Activated T-cell treated with anti-CD3 and anti-CD28 coated beads, Interleukin-2, amount 50 U/mL, for 4 hours (primary cell): ENCODE measurements at regions not wholly inside any gene's neighbourhood (a gene's known extent, or its start where the extent isn't known, plus 50 kb on each side); places are given as distances from the start of the nearest gene placed in this dataset.
"Not testable (repeated sequence)": the region's sequence is repeated elsewhere in the genome, so short reads cannot be mapped to it uniquely, and the experiment has no call there.

Experiments used
- ATAC-seq, 2 donors: fragments of 200-7000 bp; cut with Tn5 transposase; one replicate each; pipeline ENCODE4 v1.10.0; 2021
- DNase-seq: peaks from one replicate; pipeline ENCODE4 v3.0.0-alpha.2; 2020
- H3K27me3 Mint-ChIP-seq: one replicate; pipeline ENCODE4 v1.8.0; 2021; ENCODE audit warnings: low read depth, mixed read lengths
- H3K36me3 Mint-ChIP-seq: one replicate; pipeline ENCODE4 v1.8.0; 2022; ENCODE audit warnings: mixed read lengths; ENCODE audit not compliant: insufficient read depth
- H3K4me1 Mint-ChIP-seq: one replicate; pipeline ENCODE4 v1.8.0; 2021; ENCODE audit warnings: low read depth, mixed read lengths
- H3K4me3 Mint-ChIP-seq: one replicate; pipeline ENCODE4 v1.8.0; 2021; ENCODE audit warnings: mild to moderate bottlenecking, moderate library complexity, mixed read lengths
- H3K9me3 Mint-ChIP-seq: one replicate; pipeline ENCODE4 v1.8.0; 2021; ENCODE audit warnings: mixed read lengths

- H3K36me3 Mint-ChIP-seq = no peaks in the 10 kb centered on the region
- ATAC-seq (no peak), DNase-seq (no peak)
- no peaks in the 10 kb centered on the region for H3K9me3 Mint-ChIP-seq
- H3K4me1 Mint-ChIP-seq = no peaks in the 10 kb centered on the region
- no peak overlapping the region for H3K4me3 Mint-ChIP-seq
- H3K27me3 Mint-ChIP-seq = peaks cover 16% of the 10 kb centered on the region
Measured at GRCh38 chr2:130261970-130262760, 63.9 kb upstream of the TUBA3E start.

GRCh38 chr2:130261099-130261498, 62.9 kb upstream of the TUBA3E start:
- ATAC-seq (no peak), DNase-seq (no peak)
- Mint-ChIP-seq H3K9me3 (no peaks in the 10 kb centered on the region), H3K4me3 (no peak overlapping the region), H3K4me1 (no peaks in the 10 kb centered on the region), H3K27me3 (peaks cover 16% of the 10 kb centered on the region), H3K36me3 (no peaks in the 10 kb centered on the region)

GRCh38 chr2:130259594-130259993, 61.4 kb upstream of the TUBA3E start:
- Mint-ChIP-seq H3K4me1 (no peaks in the 10 kb centered on the region), H3K9me3 (no peaks in the 10 kb centered on the region), H3K36me3 (no peaks in the 10 kb centered on the region), H3K4me3 (no peak overlapping the region), H3K27me3 (peaks cover 23% of the 10 kb centered on the region)
- ATAC-seq = no peak
- DNase-seq = no peak

- H3K9me3 Mint-ChIP-seq = no peaks in the 10 kb centered on the region
- no peak for DNase-seq
- no peaks in the 10 kb centered on the region for H3K36me3 Mint-ChIP-seq
- ATAC-seq = no peak
- peaks cover 30% of the 10 kb centered on the region for H3K27me3 Mint-ChIP-seq
- no peak overlapping the region for H3K4me3 Mint-ChIP-seq
- no peaks in the 10 kb centered on the region for H3K4me1 Mint-ChIP-seq
Measured at GRCh38 chr2:130258356-130258755, 60.1 kb upstream of the TUBA3E start.

- H3K27me3 Mint-ChIP-seq = peaks cover 57% of the 10 kb centered on the region
- H3K4me3 Mint-ChIP-seq = no peak overlapping the region
- no peak for DNase-seq
- no peaks in the 10 kb centered on the region for H3K4me1 Mint-ChIP-seq
- H3K36me3 Mint-ChIP-seq = no peaks in the 10 kb centered on the region
- H3K9me3 Mint-ChIP-seq = no peaks in the 10 kb centered on the region
- peak in 1 of 2 donors; percentile 51 for ATAC-seq
Measured at GRCh38 chr2:130252880-130253645, 54.8 kb upstream of the TUBA3E start.

GRCh38 chr2:130251873-130252620, 53.8 kb upstream of the TUBA3E start:
- Mint-ChIP-seq H3K27me3 (peaks cover 59% of the 10 kb centered on the region), H3K9me3 (no peaks in the 10 kb centered on the region), H3K36me3 (no peaks in the 10 kb centered on the region), H3K4me1 (no peaks in the 10 kb centered on the region), H3K4me3 (no peak overlapping the region)
- ATAC-seq (peak in 1 of 2 donors; percentile 14), DNase-seq (no peak)

- peaks cover 65% of the 10 kb centered on the region for H3K27me3 Mint-ChIP-seq
- no peak overlapping the region for H3K4me3 Mint-ChIP-seq
- DNase-seq (no peak), ATAC-seq (no peak)
- H3K36me3 Mint-ChIP-seq = no peaks in the 10 kb centered on the region
- no peaks in the 10 kb centered on the region for H3K4me1 Mint-ChIP-seq
- no peaks in the 10 kb centered on the region for H3K9me3 Mint-ChIP-seq
Measured at GRCh38 chr2:130251535-130251872, 53.3 kb upstream of the TUBA3E start.

- ATAC-seq, DNase-seq, H3K4me1 Mint-ChIP-seq, H3K9me3 Mint-ChIP-seq, H3K36me3 Mint-ChIP-seq, H3K4me3 Mint-ChIP-seq: not testable (repeated sequence)
- peaks cover 61% of the 10 kb centered on the region for H3K27me3 Mint-ChIP-seq
Measured at GRCh38 chr2:130248355-130248754, 50.1 kb upstream of the TUBA3E start.
